Right lobe of liver (tissue), 6 donors: ENCODE measurements at regions not wholly inside any gene's neighbourhood (a gene's known extent, or its start where the extent isn't known, plus 50 kb on each side); places are given as distances from the start of the nearest gene placed in this dataset.

Experiments
- ATAC-seq, 4 donors: fragments of 200-7000 bp; cut with Tn5 transposase; one replicate each; pipeline ENCODE4 v1.9.1; 2020; ENCODE audit warnings: mild to moderate bottlenecking in 4 of 4, moderate library complexity in 4 of 4
- DNase-seq, 3 donors: peaks; one replicate each; pipeline ENCODE4 v3.0.0-alpha.2; 2020
- H3K27ac ChIP-seq, 3 donors: fragments of 200-600 bp; one replicate each; pipeline ENCODE4 v1.8.0; 2022
- H3K27me3 ChIP-seq, 2 donors: fragments of 200-600 bp; one replicate each; pipeline ENCODE4 v1.8.0; 2022
- H3K36me3 ChIP-seq, 4 donors: fragments of 200-600 bp; sonication (generic) in 1 of 4; one replicate each; pipeline versions ENCODE4 v1.5.1 to v1.8.0; 2017 to 2022; ENCODE audit warnings: control low read depth in 1 of 4
- H3K4me1 ChIP-seq, 4 donors: fragments of 200-600 bp; sonication (generic) in 1 of 4; one replicate each; pipeline versions ENCODE4 v1.5.1 to v1.8.0; 2017 to 2022; ENCODE audit warnings: control low read depth in 1 of 4
- H3K4me3 ChIP-seq, 3 donors: fragments of 200-600 bp; one replicate each; pipeline ENCODE4 v1.8.0; 2022
- H3K9me3 ChIP-seq, 4 donors: fragments of 200-600 bp; sonication (generic) in 1 of 4; one replicate each; pipeline versions ENCODE4 v1.5.1 to v1.8.0; 2017 to 2022; ENCODE audit warnings: control low read depth in 1 of 4
- POLR2A ChIP-seq: fragments of 450-650 bp; IDR thresholded peaks from one replicate; pipeline ENCODE4 v1.6.1; 2017; ENCODE audit warnings: antibody characterized with exemption, mild to moderate bottlenecking
- WGBS: methylation state at CpG from one replicate; pipeline ENCODE4 v1.1.6; 2018; ENCODE audit warnings: low coverage, low lambda C conversion rate; ENCODE audit not compliant: insufficient coverage; ENCODE audit errors: missing lambda C conversion rate; 5-methylcytosine and 5-hydroxymethylcytosine counted together
- intact Hi-C, 2 donors: fragments of 100-400 bp; cut with DNase I; formaldehyde crosslinking; loops; one replicate each; pipeline versions ENCODE4 v1.11.2 to v1.14.1; 2022
- TF ChIP-seq, protein P1 (sequence below), 4 donors: fragments of 200-600 bp in 3 of 4; fragments of 450-650 bp in 1 of 4; IDR thresholded peaks; one replicate each; pipeline versions ENCODE4 v1.5.1 to v1.8.0; 2016 to 2022; ENCODE audit warnings: antibody characterized with exemption in 4 of 4, mild to moderate bottlenecking in 2 of 4
- donor health status: DM: no; HTN: yes; CAD: no.
- donor health status: DM: no; HTN: no; CAD: no.
- donor health status: DM: no; HTN: no; CAD: no.
- donor health status: DM: no; HTN: yes; CAD: no.
- donor health status: DM: no; HTN: yes; CAD: no.

DNA sequence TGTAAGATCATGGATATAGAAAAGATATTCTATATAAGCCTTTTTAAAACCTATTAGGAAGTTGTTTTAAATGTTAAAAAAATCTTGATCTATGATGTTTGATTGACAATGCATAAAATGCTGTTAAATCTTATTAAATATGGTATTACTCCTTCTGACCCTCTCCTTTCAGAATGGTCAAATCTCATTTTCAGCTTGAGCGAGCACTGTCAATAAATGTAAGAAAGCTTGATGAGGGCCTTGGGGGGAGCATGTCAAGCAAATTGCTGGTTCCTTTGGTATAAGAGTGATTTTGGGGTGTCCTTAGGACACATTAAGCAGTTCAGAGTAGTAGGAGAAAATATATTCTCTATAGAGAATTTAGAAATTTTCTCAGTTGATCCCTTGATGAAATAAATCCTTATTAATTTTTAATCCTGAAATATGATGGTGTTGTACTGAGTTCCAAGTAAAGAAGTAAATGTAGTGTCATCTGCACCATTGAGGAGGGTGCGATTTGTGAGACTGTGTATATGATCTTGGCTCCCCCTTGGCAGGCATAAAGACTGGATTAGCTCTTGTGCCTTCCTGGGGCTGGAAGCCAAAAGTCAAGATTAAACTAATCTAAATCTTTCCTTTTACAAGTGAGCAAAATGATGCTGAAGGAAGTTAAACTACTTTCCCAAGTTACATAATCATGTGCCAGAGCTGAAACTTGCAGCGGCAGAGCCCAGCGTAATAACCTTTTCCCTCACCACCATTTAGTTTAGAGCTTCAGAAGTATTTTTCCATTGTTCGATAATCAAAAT is 82.6 kb upstream of the ANK2 start:
- ATAC-seq = no peak
- H3K36me3 ChIP-seq = no peaks in the 10 kb centered on the region
- no peaks in the 10 kb centered on the region for H3K27me3 ChIP-seq
- 73% methylated on average over 5 of the region's 5 CpGs for WGBS
- TF ChIP-seq, protein P1, sequence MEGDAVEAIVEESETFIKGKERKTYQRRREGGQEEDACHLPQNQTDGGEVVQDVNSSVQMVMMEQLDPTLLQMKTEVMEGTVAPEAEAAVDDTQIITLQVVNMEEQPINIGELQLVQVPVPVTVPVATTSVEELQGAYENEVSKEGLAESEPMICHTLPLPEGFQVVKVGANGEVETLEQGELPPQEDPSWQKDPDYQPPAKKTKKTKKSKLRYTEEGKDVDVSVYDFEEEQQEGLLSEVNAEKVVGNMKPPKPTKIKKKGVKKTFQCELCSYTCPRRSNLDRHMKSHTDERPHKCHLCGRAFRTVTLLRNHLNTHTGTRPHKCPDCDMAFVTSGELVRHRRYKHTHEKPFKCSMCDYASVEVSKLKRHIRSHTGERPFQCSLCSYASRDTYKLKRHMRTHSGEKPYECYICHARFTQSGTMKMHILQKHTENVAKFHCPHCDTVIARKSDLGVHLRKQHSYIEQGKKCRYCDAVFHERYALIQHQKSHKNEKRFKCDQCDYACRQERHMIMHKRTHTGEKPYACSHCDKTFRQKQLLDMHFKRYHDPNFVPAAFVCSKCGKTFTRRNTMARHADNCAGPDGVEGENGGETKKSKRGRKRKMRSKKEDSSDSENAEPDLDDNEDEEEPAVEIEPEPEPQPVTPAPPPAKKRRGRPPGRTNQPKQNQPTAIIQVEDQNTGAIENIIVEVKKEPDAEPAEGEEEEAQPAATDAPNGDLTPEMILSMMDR (IDR thresholded peaks at IDR 0.05) = no peak
- no peak for TF ChIP-seq POLR2A
- no peaks in the 10 kb centered on the region for H3K4me1 ChIP-seq
- intact Hi-C loops = no loop called here
- DNase-seq = no peak
- H3K9me3 ChIP-seq = no peaks in the 10 kb centered on the region
- H3K4me3 ChIP-seq = no peak overlapping the region
- no peak overlapping the region for H3K27ac ChIP-seq

DNA sequence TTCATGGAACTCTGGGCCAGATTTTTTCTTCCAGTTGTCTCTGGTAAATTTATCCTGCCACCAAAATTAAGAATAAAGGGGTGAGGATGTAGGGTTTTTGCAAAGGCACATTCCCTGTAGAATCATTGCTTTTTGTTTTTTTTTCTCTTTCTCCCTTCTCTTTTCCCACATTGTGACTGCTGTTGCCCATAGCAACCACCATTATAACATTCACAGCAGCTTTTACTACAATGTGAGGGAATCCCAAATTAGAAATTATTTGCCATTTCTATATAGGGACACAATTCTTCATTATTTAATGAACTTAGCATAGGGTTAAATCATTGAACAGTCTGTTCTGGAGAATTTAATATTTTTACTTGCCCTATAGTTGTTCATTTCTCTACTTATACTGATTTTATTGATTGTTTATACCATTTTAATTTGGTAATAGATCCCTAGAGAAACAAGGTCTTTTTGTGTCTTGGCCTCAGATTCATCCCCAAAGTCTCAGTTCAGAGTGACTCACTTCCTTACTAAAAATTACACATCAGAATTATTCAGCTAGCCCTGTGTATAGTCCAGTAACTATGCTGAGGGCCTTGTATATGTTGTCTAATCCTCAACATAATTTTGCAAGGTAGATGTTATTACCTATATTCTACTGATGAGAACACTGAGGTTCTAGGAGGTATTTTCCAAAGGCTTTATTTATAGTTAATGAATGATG is 80.8 kb upstream of the ANK2 start:
- H3K27ac ChIP-seq = no peak overlapping the region
- intact Hi-C loops = no loop called here

DNA sequence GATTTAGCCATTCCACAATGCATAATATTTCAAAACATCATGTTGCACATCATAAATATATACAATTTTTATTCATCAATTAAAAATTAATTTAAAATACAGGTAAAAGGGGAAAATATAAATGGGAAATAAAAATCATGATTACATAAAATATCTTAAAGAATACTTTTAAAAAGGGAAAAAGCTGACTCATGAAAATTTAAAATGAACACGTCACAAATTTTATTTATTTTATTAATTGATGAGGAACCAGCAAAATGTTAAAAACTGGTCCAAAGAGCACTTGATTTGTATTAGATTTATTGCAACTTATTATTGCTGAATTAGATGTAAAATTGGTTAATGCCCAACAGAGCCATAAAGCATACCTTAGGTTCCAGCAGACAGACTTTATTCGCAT is 78.5 kb upstream of the ANK2 start:
- 77% methylated on average over 2 of the region's 2 CpGs for WGBS
- no peaks in the 10 kb centered on the region for H3K9me3 ChIP-seq
- no peak for DNase-seq
- no peak for ATAC-seq
- H3K4me1 ChIP-seq = no peaks in the 10 kb centered on the region
- TF ChIP-seq POLR2A = no peak
- TF ChIP-seq, protein P1 (IDR thresholded peaks at IDR 0.05) = no peak
- H3K36me3 ChIP-seq = no peaks in the 10 kb centered on the region
- no peak overlapping the region for H3K27ac ChIP-seq
- H3K27me3 ChIP-seq = no peaks in the 10 kb centered on the region
- no peak overlapping the region for H3K4me3 ChIP-seq
- intact Hi-C loops = no loop called here

More for the DNA sequence above, 80.8 kb upstream of the ANK2 start:
- H3K36me3 ChIP-seq = no peaks in the 10 kb centered on the region
- no peak for DNase-seq
- no peaks in the 10 kb centered on the region for H3K27me3 ChIP-seq
- no peaks in the 10 kb centered on the region for H3K4me1 ChIP-seq
- no peak for ATAC-seq
- no peaks in the 10 kb centered on the region for H3K9me3 ChIP-seq
- no peak overlapping the region for H3K4me3 ChIP-seq
- TF ChIP-seq, protein P1 (IDR thresholded peaks at IDR 0.05) = no peak
- no peak for TF ChIP-seq POLR2A

DNA sequence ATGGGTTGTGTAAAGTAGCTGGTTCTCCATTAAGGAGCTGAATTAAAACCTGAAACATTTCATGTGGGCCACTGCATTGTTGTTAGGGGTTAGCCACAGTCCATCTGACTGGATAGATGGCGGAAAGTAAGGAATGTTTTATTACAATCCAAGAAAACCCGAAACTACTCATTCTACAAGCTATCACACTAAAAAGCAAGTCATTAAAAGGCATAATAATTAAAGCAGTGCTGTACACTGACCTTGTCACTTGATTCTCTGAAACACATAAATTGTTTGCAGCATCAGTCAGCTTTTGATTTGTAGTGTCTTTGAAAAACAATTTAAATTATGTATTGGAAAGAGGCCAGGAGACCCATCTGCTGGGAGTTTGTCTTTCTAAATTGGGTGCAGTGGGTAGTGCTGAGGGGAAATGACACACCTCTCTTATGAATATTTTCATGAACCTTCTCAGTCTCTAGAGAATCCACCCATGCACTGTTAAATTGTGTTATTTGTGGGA is 75.7 kb upstream of the ANK2 start:
- WGBS = 60% methylated on average over 2 of the region's 2 CpGs
- TF ChIP-seq, protein P1 (IDR thresholded peaks at IDR 0.05) = no peak
- no peak for TF ChIP-seq POLR2A

More for the DNA sequence above, 75.7 kb upstream of the ANK2 start:
- no peaks in the 10 kb centered on the region for H3K4me1 ChIP-seq
- no peaks in the 10 kb centered on the region for H3K27me3 ChIP-seq
- no peak for DNase-seq
- ATAC-seq = no peak
- H3K9me3 ChIP-seq = no peaks in the 10 kb centered on the region
- intact Hi-C loops = no loop called here
- no peak overlapping the region for H3K27ac ChIP-seq
- H3K4me3 ChIP-seq = no peak overlapping the region
- H3K36me3 ChIP-seq = no peaks in the 10 kb centered on the region
